Suprapubic skin (tissue), 3 donors: ENCODE measurements at regions not wholly inside any gene's neighbourhood (a gene's known extent, or its start where the extent isn't known, plus 50 kb on each side); places are given as distances from the start of the nearest gene placed in this dataset.

ENCODE experiments used
- CTCF ChIP-seq, 2 donors: fragments of 200-600 bp in 1 of 2; fragments of 450-650 bp in 1 of 2; sonication (generic) in 1 of 2; IDR thresholded peaks; one replicate each; pipeline ENCODE4 v1.5.1; 2016 to 2019; ENCODE audit warnings: antibody characterized with exemption in 2 of 2, mild to moderate bottlenecking in 1 of 2, moderate library complexity in 1 of 2
- POLR2A ChIP-seq, 2 donors: fragments of 450-650 bp; IDR thresholded peaks; one replicate each; pipeline ENCODE4 v1.6.1; 2017; ENCODE audit warnings: antibody characterized with exemption in 2 of 2, mild to moderate bottlenecking in 2 of 2, moderate library complexity in 2 of 2

- TF ChIP-seq POLR2A (IDR thresholded peaks at IDR 0.05) = no peak
- no peak for TF ChIP-seq CTCF (IDR thresholded peaks at IDR 0.05)
Measured at GRCh38 chr1:234665975-234666605, 56.1 kb upstream of the IRF2BP2 start.
